ENCODE measurements at regions not wholly inside any gene's neighbourhood (a gene's known extent, or its start where the extent isn't known, plus 50 kb on each side); places are given as distances from the start of the nearest gene placed in this dataset.
"Not testable (repeated sequence)": the region's sequence is repeated elsewhere in the genome, so short reads cannot be mapped to it uniquely, and the experiment has no call there.

DNA sequence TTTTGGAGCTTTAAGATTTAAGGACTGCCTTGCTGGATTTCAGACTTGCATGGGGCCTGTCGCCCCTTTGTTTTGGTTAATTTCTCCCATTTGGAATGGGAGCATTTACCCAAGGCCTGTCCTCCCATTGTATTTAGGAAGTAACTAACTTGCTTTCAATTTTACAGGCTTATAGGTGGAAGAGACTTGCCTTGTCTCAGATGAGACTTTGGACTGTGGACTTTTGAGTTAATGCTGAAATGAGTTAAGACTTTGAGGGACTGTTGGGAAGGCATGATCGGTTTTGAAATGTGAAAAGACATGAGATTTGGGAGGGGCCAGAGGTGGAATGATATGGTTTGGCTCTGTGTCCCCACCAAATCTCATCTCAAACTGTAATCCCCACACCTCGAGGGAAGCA lies 56.5 kb upstream of the TNFSF10 start:
- H3K4me1 Mint-ChIP-seq = peaks cover 77% of the 10 kb centered on the region

DNA sequence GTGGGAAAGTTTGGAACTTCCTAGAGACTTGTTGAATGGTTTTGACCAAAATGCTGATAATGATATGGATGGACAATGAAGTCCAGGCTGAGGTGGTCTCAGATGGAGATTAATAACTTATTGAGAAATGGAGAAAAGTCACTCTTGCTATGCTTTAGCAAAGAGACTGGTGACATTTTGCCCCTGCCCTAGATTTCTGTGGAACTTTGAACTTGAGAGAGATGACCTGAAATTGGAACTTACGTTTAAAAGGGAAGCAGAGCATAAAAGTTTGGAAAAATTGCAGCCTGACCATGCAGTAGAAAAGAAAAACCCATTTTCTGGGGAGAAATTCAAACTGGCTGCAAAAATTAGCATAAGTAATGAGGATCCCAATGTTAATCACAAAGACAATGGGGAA lies 55.5 kb upstream of the TNFSF10 start:
- Mint-ChIP-seq H3K4me1 (peaks cover 69% of the 10 kb centered on the region), H3K4me3 (peak overlapping the region; percentile 8)
- H3K27ac Mint-ChIP-seq, H3K27me3 Mint-ChIP-seq, H3K9me3 Mint-ChIP-seq, H3K36me3 Mint-ChIP-seq: not testable (repeated sequence)

More for the DNA sequence above, 56.5 kb upstream of the TNFSF10 start:
- Mint-ChIP-seq H3K4me3 (peak overlapping the region; percentile 67), H3K27ac (peak overlapping the region; percentile 95)
- H3K36me3 Mint-ChIP-seq, H3K27me3 Mint-ChIP-seq, H3K9me3 Mint-ChIP-seq: not testable (repeated sequence)

DNA sequence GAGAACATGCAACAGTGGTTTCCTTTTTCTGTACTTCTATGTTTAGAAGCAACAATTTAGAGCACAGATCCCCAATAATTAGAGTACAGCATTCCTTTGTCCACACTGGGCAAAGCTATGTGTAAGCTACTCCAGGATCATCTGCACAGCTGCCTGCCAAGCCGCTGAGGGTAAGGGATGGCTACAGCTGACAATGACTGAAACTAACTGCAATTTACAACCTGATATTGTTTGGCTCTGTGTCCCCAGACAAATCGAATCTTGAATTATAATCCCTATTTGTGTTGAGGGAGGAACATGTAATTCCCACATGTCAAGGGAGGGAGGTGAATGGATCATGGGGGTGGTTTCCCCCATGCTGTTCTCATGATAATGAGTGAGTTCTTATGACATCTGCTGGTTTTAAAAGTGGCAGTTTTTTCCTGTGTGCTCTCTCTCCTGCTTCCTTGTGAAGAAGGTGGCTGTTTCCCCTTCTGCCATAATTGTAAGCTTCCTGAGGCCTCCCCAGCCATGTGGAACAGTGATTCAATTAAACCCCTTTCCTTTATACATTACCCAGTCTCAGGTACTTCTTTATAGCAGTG lies 54.8 kb upstream of the TNFSF10 start:
- Mint-ChIP-seq H3K4me1 (peaks cover 63% of the 10 kb centered on the region), H3K9me3 (peaks cover 6% of the 10 kb centered on the region), H3K27me3 (no peaks in the 10 kb centered on the region), H3K4me3 (peak overlapping the region; percentile 8), H3K27ac (no peak overlapping the region), H3K36me3 (no peaks in the 10 kb centered on the region)

DNA sequence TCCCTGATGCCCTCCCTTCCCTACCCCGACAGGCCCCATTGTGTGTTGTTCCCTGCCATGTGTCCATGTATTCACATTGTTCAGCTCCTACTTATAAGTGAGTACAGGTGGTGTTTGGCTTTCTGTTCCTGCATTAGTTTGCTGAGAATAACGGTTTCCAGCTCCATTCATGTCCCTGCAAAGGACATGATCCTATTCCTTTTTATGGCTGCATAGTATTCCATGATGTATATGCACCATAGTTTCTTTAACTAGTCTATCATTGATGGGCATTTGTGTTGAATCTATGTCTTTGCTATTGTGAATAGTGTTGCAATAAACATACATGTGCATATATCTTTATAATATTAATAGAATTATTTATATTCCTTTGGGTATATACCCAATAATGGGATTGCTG lies 52.1 kb upstream of the TNFSF10 start:
- H3K27ac Mint-ChIP-seq = no peak overlapping the region
- no peaks in the 10 kb centered on the region for H3K27me3 Mint-ChIP-seq
- H3K4me3 Mint-ChIP-seq = no peak overlapping the region
- H3K4me1 Mint-ChIP-seq = peaks cover 36% of the 10 kb centered on the region
- no peaks in the 10 kb centered on the region for H3K9me3 Mint-ChIP-seq
- no peaks in the 10 kb centered on the region for H3K36me3 Mint-ChIP-seq

DNA sequence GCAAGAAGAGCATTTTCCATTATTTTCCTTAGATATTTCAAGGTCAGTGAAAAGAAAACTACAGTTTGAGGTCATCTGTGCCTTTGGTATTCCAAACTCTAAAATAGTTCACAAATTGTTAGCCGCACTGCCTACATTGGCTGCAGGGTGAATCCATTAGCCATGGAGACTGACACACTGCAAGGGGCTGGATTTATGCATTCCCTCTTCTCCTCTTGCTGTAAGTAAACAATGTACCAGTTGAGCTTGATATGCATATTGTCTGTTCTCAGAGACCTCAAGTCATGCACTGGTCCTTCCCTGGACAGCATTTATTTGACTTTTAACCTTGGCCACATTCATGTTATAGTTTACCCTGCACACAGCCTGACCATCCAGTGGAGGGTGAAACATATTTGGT lies 50.2 kb upstream of the TNFSF10 start:
- no peaks in the 10 kb centered on the region for H3K27me3 Mint-ChIP-seq
- H3K4me1 Mint-ChIP-seq = peaks cover 30% of the 10 kb centered on the region
- H3K4me3 Mint-ChIP-seq = no peak overlapping the region
- no peaks in the 10 kb centered on the region for H3K9me3 Mint-ChIP-seq
- no peaks in the 10 kb centered on the region for H3K36me3 Mint-ChIP-seq
- no peak overlapping the region for H3K27ac Mint-ChIP-seq

Measured in activated naive CD4-positive, alpha-beta T cell treated with anti-CD3 and anti-CD28 coated beads, Interleukin-2, amount 50 U/mL, for 24 hours (primary cell).